B cell (primary cell): ENCODE measurements at regions not wholly inside any gene's neighbourhood (a gene's known extent, or its start where the extent isn't known, plus 50 kb on each side); places are given as distances from the start of the nearest gene placed in this dataset.

Experiments
- ATAC-seq: fragments of 200-7000 bp; cut with Tn5 transposase; one replicate; pipeline ENCODE4 v1.10.0; 2021; ENCODE audit warnings: low read depth, mild to moderate bottlenecking, moderate number of reproducible peaks, moderate library complexity
- CTCF ChIA-PET: fragments of 350-600 bp; sonication (Branson Sonifier 250); formaldehyde crosslinking; loops from one replicate; lab custom pipeline; 2021; ENCODE audit warnings: antibody characterized with exemption, inconsistent platforms; lab: Charles Lee
- POLR2A ChIA-PET: fragments of 350-600 bp; sonication (Branson Sonifier 250); formaldehyde crosslinking; loops from one replicate; lab custom pipeline; 2021; ENCODE audit warnings: antibody characterized with exemption; lab: Charles Lee
- DNase-seq: peaks from one replicate; pipeline ENCODE4 v3.0.0; 2013
- H2AFZ ChIP-seq: 2 replicates; pipeline ENCODE4 v1.6.1; 2012; ENCODE audit warnings: mild to moderate bottlenecking, low read depth, low read length; ENCODE audit not compliant: insufficient read depth, poor library complexity, severe bottlenecking
- H3K27ac ChIP-seq, 2 donors: 1 replicate in 1 of 2; 2 replicates in 1 of 2; pipeline ENCODE4 v1.5.1; 2012 to 2013; ENCODE audit warnings: low read length in 2 of 2, mild to moderate bottlenecking in 2 of 2, moderate library complexity in 1 of 2
- H3K27me3 ChIP-seq, 4 experiments: fragments of 200-600 bp in 1 of 4; sonication (generic) in 1 of 4; replicated peaks in 1 of 4; 1 replicate in 2 of 4; 2 replicates in 2 of 4; pipeline versions ENCODE4 v1.6.1 to v1.7.0; 2013 to 2016; ENCODE audit warnings: low read length in 3 of 4, mild to moderate bottlenecking in 2 of 4, mixed read lengths in 1 of 4, moderate library complexity in 1 of 4; ENCODE audit not compliant: insufficient read depth in 4 of 4, control insufficient read depth in 3 of 4; ENCODE audit errors: control extremely low read depth in 1 of 4
- H3K36me3 ChIP-seq, 2 experiments: replicated peaks in 1 of 2; 1 replicate in 1 of 2; 2 replicates in 1 of 2; pipeline versions ENCODE4 v1.6.1 to v1.7.1; 2013; ENCODE audit warnings: low read length in 1 of 2; ENCODE audit not compliant: insufficient read depth in 2 of 2, control insufficient read depth in 1 of 2; ENCODE audit errors: control extremely low read depth in 1 of 2, extremely low read depth in 1 of 2
- H3K4me1 ChIP-seq, 2 donors: fragments of 200-600 bp in 1 of 2; sonication (generic) in 1 of 2; 1 replicate in 1 of 2; 2 replicates in 1 of 2; pipeline versions ENCODE4 v1.5.1 to v1.6.1; 2013 to 2017; ENCODE audit warnings: low read length in 2 of 2; ENCODE audit not compliant: control insufficient read depth in 2 of 2, insufficient read depth in 2 of 2
- H3K4me2 ChIP-seq: replicated peaks from 2 replicates; pipeline ENCODE3; 2012; ENCODE audit warnings: mild to moderate bottlenecking, low read depth, low read length; ENCODE audit not compliant: poor library complexity, severe bottlenecking
- H3K4me3 ChIP-seq, 5 experiments: fragments of 200-600 bp in 1 of 5; sonication (generic) in 1 of 5; 1 replicate in 3 of 5; 2 replicates in 2 of 5; pipeline versions ENCODE4 v1.5.1 to v1.7.0; 2011 to 2016; ENCODE audit warnings: low read length in 4 of 5, mild to moderate bottlenecking in 4 of 5, low read depth in 2 of 5, control low read depth in 1 of 5, moderate library complexity in 1 of 5; ENCODE audit not compliant: insufficient read depth in 1 of 5; ENCODE audit errors: control extremely low read depth in 1 of 5, extremely low read depth in 1 of 5
- H3K79me2 ChIP-seq: fragments of 200-600 bp; sonication (generic); one replicate; pipeline ENCODE4 v1.6.0; 2016; ENCODE audit warnings: low read length; ENCODE audit not compliant: control insufficient read depth, insufficient read depth
- H3K9ac ChIP-seq: fragments of 200-600 bp; sonication (generic); 2 replicates; pipeline ENCODE4 v1.6.1; 2017; ENCODE audit warnings: mild to moderate bottlenecking, low read length, moderate library complexity
- H3K9me3 ChIP-seq, 3 donors: one replicate each; pipeline versions ENCODE4 v1.6.1 to v1.7.1; 2013; ENCODE audit warnings: low read length in 2 of 3; ENCODE audit not compliant: control insufficient read depth in 2 of 3, insufficient read depth in 1 of 3; ENCODE audit errors: control extremely low read depth in 1 of 3
- H4K20me1 ChIP-seq: 2 replicates; pipeline ENCODE4 v1.6.0; 2012; ENCODE audit warnings: mild to moderate bottlenecking, low read length; ENCODE audit not compliant: insufficient read depth, control insufficient read depth, poor library complexity, severe bottlenecking
- H3K27ac Mint-ChIP-seq: one replicate; pipeline ENCODE4 v1.8.0; 2021; ENCODE audit warnings: mixed read lengths
- H3K27me3 Mint-ChIP-seq: one replicate; pipeline ENCODE4 v1.8.0; 2021; ENCODE audit warnings: mixed read lengths
- H3K4me1 Mint-ChIP-seq: one replicate; pipeline ENCODE4 v1.8.0; 2021; ENCODE audit warnings: mixed read lengths
- H3K4me3 Mint-ChIP-seq: one replicate; pipeline ENCODE4 v1.8.0; 2021; ENCODE audit warnings: mixed read lengths
- H3K9me3 Mint-ChIP-seq: one replicate; pipeline ENCODE4 v1.8.0; 2022; ENCODE audit warnings: mixed read lengths; ENCODE audit not compliant: insufficient read depth
- CTCF ChIP-seq: fragments of 200-600 bp; IDR thresholded peaks from one replicate; pipeline ENCODE4 v1.8.0; 2022; ENCODE audit warnings: antibody characterized with exemption, mild to moderate bottlenecking
- EZH2 ChIP-seq: IDR thresholded peaks from 2 replicates; pipeline ENCODE4 v1.6.1; 2012; ENCODE audit warnings: borderline replicate concordance, low read depth, mild to moderate bottlenecking, moderate library complexity, low read length; ENCODE audit not compliant: insufficient read depth, poor library complexity, severe bottlenecking
- WGBS: methylation state at CpG from one replicate; pipeline ENCODE4 v1.1.5; 2013; ENCODE audit warnings: missing lambda C conversion rate; ENCODE audit not compliant: insufficient coverage; 5-methylcytosine and 5-hydroxymethylcytosine counted together
- intact Hi-C: fragments of 100-400 bp; cut with micrococcal nuclease; formaldehyde crosslinking; loops from one replicate; pipeline ENCODE4 v1.10.0; 2022

GRCh38 chr2:362924-363323, 75.0 kb upstream of the ALKAL2 start:
- no peaks in the 10 kb centered on the region for H3K79me2 ChIP-seq
- ChIA-PET CTCF (no interaction called here), POLR2A (no interaction called here)
- H3K4me2 ChIP-seq: no peak overlapping the region
- H3K36me3 ChIP-seq: no peaks in the 10 kb centered on the region
- Mint-ChIP-seq H3K4me3 (no peak overlapping the region), H3K27ac (no peak overlapping the region), H3K27me3 (peaks cover 6% of the 10 kb centered on the region), H3K9me3 (peaks cover 2% of the 10 kb centered on the region), H3K4me1 (no peaks in the 10 kb centered on the region)
- no peak for TF ChIP-seq EZH2
- no peak for TF ChIP-seq CTCF
- H3K9me3 ChIP-seq: peaks cover 0 to 5% (median 3%) of the 10 kb centered on the region in 3 donors
- H3K27ac ChIP-seq: no peak overlapping the region
- DNase-seq: no peak
- no CpG with 5 or more reads among the region's 5 CpGs for WGBS
- no peak overlapping the region for H3K9ac ChIP-seq
- no peaks in the 10 kb centered on the region for H3K27me3 ChIP-seq
- ATAC-seq: no peak
- intact Hi-C loops: no loop called here
- no peak overlapping the region for H3K4me3 ChIP-seq
- no peaks in the 10 kb centered on the region for H4K20me1 ChIP-seq
- no peak overlapping the region for H2AFZ ChIP-seq
- H3K4me1 ChIP-seq: no peaks in the 10 kb centered on the region

GRCh38 chr2:360124-360523, 72.2 kb upstream of the ALKAL2 start:
- TF ChIP-seq CTCF (no peak), EZH2 (no peak)
- Histone ChIP-seq H3K27ac (no peak overlapping the region), H3K9ac (no peak overlapping the region), H3K4me2 (no peak overlapping the region), H3K4me1 (no peaks in the 10 kb centered on the region), H3K9me3 (peaks cover 0 to 5% (median 3%) of the 10 kb centered on the region in 3 donors), H3K27me3 (no peaks in the 10 kb centered on the region), H3K79me2 (no peaks in the 10 kb centered on the region), H3K36me3 (no peaks in the 10 kb centered on the region), H2AFZ (no peak overlapping the region), H3K4me3 (no peak overlapping the region), H4K20me1 (no peaks in the 10 kb centered on the region)
- ATAC-seq (no peak), DNase-seq (no peak)
- CTCF ChIA-PET: no interaction called here
- no CpG with 5 or more reads among the region's 4 CpGs for WGBS
- Mint-ChIP-seq H3K4me3 (no peak overlapping the region), H3K27ac (no peak overlapping the region), H3K9me3 (peaks cover 2% of the 10 kb centered on the region), H3K4me1 (no peaks in the 10 kb centered on the region), H3K27me3 (peaks cover 5% of the 10 kb centered on the region)
- POLR2A ChIA-PET: no interaction called here
- intact Hi-C loops: no loop called here
